Thyroid gland (tissue), 4 donors: ENCODE measurements at regions not wholly inside any gene's neighbourhood (a gene's known extent, or its start where the extent isn't known, plus 50 kb on each side); places are given as distances from the start of the nearest gene placed in this dataset.

ENCODE experiments used
- CTCF ChIP-seq, 6 experiments: fragments of 200-600 bp in 3 of 6; fragments of 450-650 bp in 3 of 6; sonication (generic) in 3 of 6; IDR thresholded peaks; one replicate each; pipeline ENCODE4 v1.5.1; 2016 to 2019; ENCODE audit warnings: antibody characterized with exemption in 6 of 6, mild to moderate bottlenecking in 2 of 6, inconsistent platforms in 1 of 6, moderate library complexity in 1 of 6
- POLR2A ChIP-seq, 2 donors: fragments of 450-650 bp; IDR thresholded peaks; one replicate each; pipeline ENCODE4 v1.6.1; 2017; ENCODE audit warnings: antibody characterized with exemption in 2 of 2, mild to moderate bottlenecking in 2 of 2, moderate library complexity in 1 of 2

DNA sequence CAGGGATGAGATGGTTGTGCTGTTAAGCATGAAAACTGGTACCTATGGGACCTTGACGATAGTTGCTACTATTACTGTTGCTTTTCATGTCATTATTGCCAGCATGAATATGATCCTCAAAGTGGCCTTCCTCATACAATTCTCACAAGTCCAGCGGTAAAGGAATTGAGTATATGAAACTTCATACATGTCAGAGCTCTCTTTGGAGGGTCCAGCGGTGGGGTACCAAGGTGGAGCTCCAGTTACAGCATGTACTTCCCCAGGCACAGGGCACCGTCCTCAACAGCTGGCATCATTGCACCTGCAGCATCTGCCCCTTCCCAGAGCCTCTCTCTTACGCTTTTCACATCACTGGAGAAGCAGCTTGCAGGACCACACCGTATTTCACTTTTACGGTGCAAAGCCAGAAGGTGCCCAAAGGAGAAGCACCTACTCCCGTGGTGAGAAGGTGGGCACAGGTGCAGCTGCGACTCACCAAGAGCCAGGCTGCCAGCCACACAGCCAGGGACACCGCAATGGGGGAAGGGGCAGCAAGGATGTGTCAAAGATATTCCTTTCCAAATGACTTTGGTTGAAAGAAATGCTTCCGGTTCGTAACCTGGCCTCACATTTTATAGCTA, 166.4 kb upstream of the IRF2BP2 start:
- no peak for TF ChIP-seq CTCF (IDR thresholded peaks at IDR 0.05)
- TF ChIP-seq POLR2A (IDR thresholded peaks at IDR 0.05), result no peak
